Loucy (cell line): ENCODE measurements at regions not wholly inside any gene's neighbourhood (a gene's known extent, or its start where the extent isn't known, plus 50 kb on each side); places are given as distances from the start of the nearest gene placed in this dataset.

Experiments used
- H2AFZ ChIP-seq: fragments of 200-600 bp; sonication (generic); 2 replicates; pipeline ENCODE4 v1.6.0; 2016; ENCODE audit warnings: antibody characterized with exemption, mild to moderate bottlenecking, low read length, moderate library complexity
- H3F3A ChIP-seq: fragments of 200-600 bp; 2 replicates; pipeline ENCODE4 v1.6.0; 2016; ENCODE audit warnings: antibody characterized with exemption, low read depth, mild to moderate bottlenecking
- H3K27me3 ChIP-seq: fragments of 200-600 bp; sonication (generic); 2 replicates; pipeline ENCODE4 v1.6.1; 2014; ENCODE audit warnings: low read length, mild to moderate bottlenecking; ENCODE audit not compliant: insufficient read depth, poor library complexity, severe bottlenecking
- H3K36me3 ChIP-seq: fragments of 200-600 bp; sonication (generic); 2 replicates; pipeline ENCODE4 v1.6.1; 2016; ENCODE audit warnings: low read length; ENCODE audit not compliant: insufficient read depth
- H3K4me1 ChIP-seq: fragments of 200-600 bp; sonication (generic); 2 replicates; pipeline ENCODE4 v1.5.1; 2014; ENCODE audit warnings: low read length, mild to moderate bottlenecking; ENCODE audit not compliant: insufficient read depth, poor library complexity, severe bottlenecking
- H3K4me2 ChIP-seq: fragments of 200-600 bp; sonication (generic); 2 replicates; pipeline ENCODE4 v1.6.0; 2014; ENCODE audit warnings: antibody characterized with exemption, low read length, low read depth, mild to moderate bottlenecking; ENCODE audit not compliant: poor library complexity, severe bottlenecking
- H3K4me3 ChIP-seq: fragments of 200-600 bp; sonication (generic); 2 replicates; pipeline ENCODE4 v1.5.1; 2014; ENCODE audit warnings: low read length, mild to moderate bottlenecking, mixed read lengths; ENCODE audit not compliant: poor library complexity, severe bottlenecking
- H3K79me2 ChIP-seq: fragments of 200-600 bp; sonication (generic); 2 replicates; pipeline ENCODE4 v1.6.1; 2014; ENCODE audit warnings: low read length; ENCODE audit not compliant: insufficient read depth
- H3K9ac ChIP-seq: fragments of 200-600 bp; sonication (generic); 2 replicates; pipeline ENCODE4 v1.6.0; 2014; ENCODE audit warnings: mild to moderate bottlenecking, low read depth, low read length, moderate library complexity; ENCODE audit not compliant: poor library complexity, severe bottlenecking
- H3K9me2 ChIP-seq: fragments of 200-600 bp; sonication (generic); replicated peaks from 2 replicates; pipeline ENCODE4 v1.6.1; 2016; ENCODE audit warnings: low read depth, low read length, mixed read lengths
- H3K9me3 ChIP-seq: fragments of 200-600 bp; sonication (generic); 2 replicates; pipeline ENCODE4 v1.6.1; 2014; ENCODE audit warnings: mild to moderate bottlenecking, antibody characterized with exemption, low read length, low read depth; ENCODE audit not compliant: insufficient read depth
- H4K20me1 ChIP-seq: fragments of 200-600 bp; sonication (generic); 2 replicates; pipeline ENCODE4 v1.6.0; 2014; ENCODE audit warnings: antibody characterized with exemption, low read length, mild to moderate bottlenecking; ENCODE audit not compliant: insufficient read depth, poor library complexity, severe bottlenecking
- EZH2phosphoT487 ChIP-seq: fragments of 200-600 bp; IDR thresholded peaks from 2 replicates; pipeline ENCODE4 v1.6.1; 2018; ENCODE audit warnings: antibody characterized with exemption, mild to moderate bottlenecking, moderate library complexity, borderline replicate concordance
- TF ChIP-seq, protein P1 (sequence below): fragments of 200-600 bp; sonication (generic); conservative IDR thresholded peaks from 2 replicates; pipeline ENCODE4 v1.5.1; 2014; ENCODE audit warnings: mild to moderate bottlenecking, antibody characterized with exemption, low read length

DNA sequence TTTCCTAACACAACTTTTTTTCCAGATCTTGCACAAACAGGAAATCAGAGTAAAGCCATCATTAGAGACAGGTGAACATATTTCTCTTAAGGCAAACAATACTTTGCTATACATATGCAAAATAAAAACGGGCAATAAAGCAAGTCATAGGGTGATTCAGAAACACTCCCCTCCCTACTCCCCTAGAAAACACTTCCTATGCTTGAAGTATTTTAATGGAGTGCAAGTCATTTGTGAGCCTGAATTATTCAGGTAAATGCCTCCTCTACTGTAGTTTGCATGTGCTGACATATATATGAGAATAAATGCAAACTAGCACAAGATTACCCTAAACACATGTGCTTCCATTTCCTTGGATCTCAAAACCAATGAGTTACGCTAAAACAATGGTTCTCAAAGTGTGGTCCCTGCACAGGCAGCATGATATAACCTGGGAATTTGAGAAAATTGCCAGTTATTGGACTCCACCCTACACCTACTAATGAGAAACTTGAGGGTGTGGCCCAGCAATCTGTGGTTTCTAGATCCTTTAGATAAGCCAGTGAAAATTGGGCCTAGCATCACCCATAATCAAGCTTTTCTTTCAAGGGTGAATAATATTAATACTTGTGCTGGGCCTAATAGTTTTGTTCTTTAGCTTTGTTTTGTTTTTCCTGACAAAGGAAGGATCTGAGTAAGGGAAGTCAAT lies 159.7 kb upstream of the BMP4 start:
- no peak overlapping the region for H3K4me2 ChIP-seq
- H3K4me1 ChIP-seq: no peaks in the 10 kb centered on the region

DNA sequence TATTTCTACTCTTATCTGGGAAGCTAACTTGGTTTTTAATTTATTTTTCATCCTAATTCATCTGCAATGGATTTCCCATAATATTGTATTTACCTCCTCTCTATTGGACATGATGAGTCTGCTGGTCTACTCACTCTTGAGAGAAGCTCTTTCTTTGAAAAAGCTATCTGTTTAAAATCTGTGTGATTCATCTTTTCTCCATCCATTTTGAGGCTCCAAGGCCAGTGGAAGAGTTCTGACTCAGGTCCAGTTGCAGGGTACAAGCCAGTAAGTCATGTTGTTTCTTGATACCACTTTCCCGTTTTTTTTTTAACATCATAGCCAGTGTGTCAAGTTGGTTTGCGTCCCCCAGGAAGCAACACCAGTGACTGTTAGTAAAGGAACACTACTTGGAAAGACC lies 160.3 kb upstream of the BMP4 start:
- TF ChIP-seq, protein P1, sequence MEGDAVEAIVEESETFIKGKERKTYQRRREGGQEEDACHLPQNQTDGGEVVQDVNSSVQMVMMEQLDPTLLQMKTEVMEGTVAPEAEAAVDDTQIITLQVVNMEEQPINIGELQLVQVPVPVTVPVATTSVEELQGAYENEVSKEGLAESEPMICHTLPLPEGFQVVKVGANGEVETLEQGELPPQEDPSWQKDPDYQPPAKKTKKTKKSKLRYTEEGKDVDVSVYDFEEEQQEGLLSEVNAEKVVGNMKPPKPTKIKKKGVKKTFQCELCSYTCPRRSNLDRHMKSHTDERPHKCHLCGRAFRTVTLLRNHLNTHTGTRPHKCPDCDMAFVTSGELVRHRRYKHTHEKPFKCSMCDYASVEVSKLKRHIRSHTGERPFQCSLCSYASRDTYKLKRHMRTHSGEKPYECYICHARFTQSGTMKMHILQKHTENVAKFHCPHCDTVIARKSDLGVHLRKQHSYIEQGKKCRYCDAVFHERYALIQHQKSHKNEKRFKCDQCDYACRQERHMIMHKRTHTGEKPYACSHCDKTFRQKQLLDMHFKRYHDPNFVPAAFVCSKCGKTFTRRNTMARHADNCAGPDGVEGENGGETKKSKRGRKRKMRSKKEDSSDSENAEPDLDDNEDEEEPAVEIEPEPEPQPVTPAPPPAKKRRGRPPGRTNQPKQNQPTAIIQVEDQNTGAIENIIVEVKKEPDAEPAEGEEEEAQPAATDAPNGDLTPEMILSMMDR: no peak
- TF ChIP-seq EZH2phosphoT487: no peak
- no peak overlapping the region for H3K4me3 ChIP-seq
- no peaks in the 10 kb centered on the region for H3K36me3 ChIP-seq
- H3K9ac ChIP-seq: no peak overlapping the region
- no peak overlapping the region for H2AFZ ChIP-seq
- no peaks in the 10 kb centered on the region for H3K27me3 ChIP-seq
- H3K9me2 ChIP-seq: no peaks in the 10 kb centered on the region
- H3F3A ChIP-seq: no peaks in the 10 kb centered on the region
- no peaks in the 10 kb centered on the region for H4K20me1 ChIP-seq
- H3K4me1 ChIP-seq: no peaks in the 10 kb centered on the region
- H3K9me3 ChIP-seq: no peaks in the 10 kb centered on the region
- no peak overlapping the region for H3K4me2 ChIP-seq
- H3K79me2 ChIP-seq: no peaks in the 10 kb centered on the region

More for the DNA sequence above, 159.7 kb upstream of the BMP4 start:
- H3K36me3 ChIP-seq: no peaks in the 10 kb centered on the region
- TF ChIP-seq, protein P1: no peak
- no peak for TF ChIP-seq EZH2phosphoT487
- no peaks in the 10 kb centered on the region for H3F3A ChIP-seq
- no peaks in the 10 kb centered on the region for H3K27me3 ChIP-seq
- no peak overlapping the region for H3K4me3 ChIP-seq
- no peaks in the 10 kb centered on the region for H3K79me2 ChIP-seq
- H4K20me1 ChIP-seq: no peaks in the 10 kb centered on the region
- H2AFZ ChIP-seq: no peak overlapping the region
- no peaks in the 10 kb centered on the region for H3K9me2 ChIP-seq
- H3K9me3 ChIP-seq: no peaks in the 10 kb centered on the region
- no peak overlapping the region for H3K9ac ChIP-seq

DNA sequence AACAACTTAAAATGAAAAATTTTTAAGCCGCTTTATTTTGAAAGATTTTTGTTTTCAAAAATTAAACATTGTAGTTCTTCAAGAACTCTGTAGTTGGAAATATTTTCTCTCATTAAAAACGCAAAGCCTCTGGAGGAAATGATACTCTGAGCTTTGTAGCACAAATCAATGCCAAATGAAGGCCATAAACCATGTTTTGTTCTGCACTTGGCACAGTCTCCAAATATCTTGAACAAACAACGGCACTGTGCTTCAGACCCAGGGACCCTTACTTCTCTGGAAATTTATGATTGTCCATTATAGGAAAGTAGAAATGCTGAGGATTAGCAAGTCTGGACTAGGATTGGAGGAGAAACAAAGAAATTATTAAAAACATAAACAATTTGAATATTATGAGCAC lies 160.8 kb upstream of the BMP4 start:
- no peaks in the 10 kb centered on the region for H3K27me3 ChIP-seq
- H3K9me2 ChIP-seq: no peaks in the 10 kb centered on the region
- no peak overlapping the region for H3K4me3 ChIP-seq
- H3K9ac ChIP-seq: no peak overlapping the region
- no peaks in the 10 kb centered on the region for H4K20me1 ChIP-seq
- H3K4me2 ChIP-seq: no peak overlapping the region
- H3F3A ChIP-seq: no peaks in the 10 kb centered on the region
- TF ChIP-seq EZH2phosphoT487: no peak
- TF ChIP-seq, protein P1: no peak
- no peaks in the 10 kb centered on the region for H3K4me1 ChIP-seq
- H2AFZ ChIP-seq: no peak overlapping the region
- no peaks in the 10 kb centered on the region for H3K9me3 ChIP-seq
- H3K79me2 ChIP-seq: no peaks in the 10 kb centered on the region
- no peaks in the 10 kb centered on the region for H3K36me3 ChIP-seq
